Adipose tissue (tissue), 3 donors: ENCODE measurements at regions not wholly inside any gene's neighbourhood (a gene's known extent, or its start where the extent isn't known, plus 50 kb on each side); places are given as distances from the start of the nearest gene placed in this dataset.

Experiments
- H3K27ac ChIP-seq: one replicate; pipeline ENCODE4 v1.5.1; 2013; ENCODE audit warnings: low read depth, low read length
- WGBS, 3 donors: extraction: QIAGEN DNeasy Blood & Tissue Kit; methylation state at CpG; one replicate each; pipeline ENCODE4 v1.1.7; 2013; 5-methylcytosine and 5-hydroxymethylcytosine counted together
- donor health status: healthy with polysubstance abuse.
- donor health status: Bipolar disorder and iron deficiency.
- donor health status: healthy.

- WGBS, 3 donors, result 14 to 69% (median 55%) methylated on average over 5 of the region's 5 CpGs
- H3K27ac ChIP-seq, result no peak overlapping the region
Measured at GRCh38 chr1:208298593-208299269, 54.5 kb upstream of the PLXNA2 start.

- H3K27ac ChIP-seq, result no peak overlapping the region
- WGBS, 3 donors, result 79 to 85% (median 84%) methylated on average over 7 of the region's 7 CpGs
Measured at GRCh38 chr1:208300084-208300770, 56.0 kb upstream of the PLXNA2 start.

GRCh38 chr1:208302699-208303238 is 58.6 kb upstream of the PLXNA2 start:
- H3K27ac ChIP-seq, result no peak overlapping the region
- 90 to 95% (median 94%) methylated on average over 4 of the region's 4 CpGs for WGBS, 3 donors

DNA sequence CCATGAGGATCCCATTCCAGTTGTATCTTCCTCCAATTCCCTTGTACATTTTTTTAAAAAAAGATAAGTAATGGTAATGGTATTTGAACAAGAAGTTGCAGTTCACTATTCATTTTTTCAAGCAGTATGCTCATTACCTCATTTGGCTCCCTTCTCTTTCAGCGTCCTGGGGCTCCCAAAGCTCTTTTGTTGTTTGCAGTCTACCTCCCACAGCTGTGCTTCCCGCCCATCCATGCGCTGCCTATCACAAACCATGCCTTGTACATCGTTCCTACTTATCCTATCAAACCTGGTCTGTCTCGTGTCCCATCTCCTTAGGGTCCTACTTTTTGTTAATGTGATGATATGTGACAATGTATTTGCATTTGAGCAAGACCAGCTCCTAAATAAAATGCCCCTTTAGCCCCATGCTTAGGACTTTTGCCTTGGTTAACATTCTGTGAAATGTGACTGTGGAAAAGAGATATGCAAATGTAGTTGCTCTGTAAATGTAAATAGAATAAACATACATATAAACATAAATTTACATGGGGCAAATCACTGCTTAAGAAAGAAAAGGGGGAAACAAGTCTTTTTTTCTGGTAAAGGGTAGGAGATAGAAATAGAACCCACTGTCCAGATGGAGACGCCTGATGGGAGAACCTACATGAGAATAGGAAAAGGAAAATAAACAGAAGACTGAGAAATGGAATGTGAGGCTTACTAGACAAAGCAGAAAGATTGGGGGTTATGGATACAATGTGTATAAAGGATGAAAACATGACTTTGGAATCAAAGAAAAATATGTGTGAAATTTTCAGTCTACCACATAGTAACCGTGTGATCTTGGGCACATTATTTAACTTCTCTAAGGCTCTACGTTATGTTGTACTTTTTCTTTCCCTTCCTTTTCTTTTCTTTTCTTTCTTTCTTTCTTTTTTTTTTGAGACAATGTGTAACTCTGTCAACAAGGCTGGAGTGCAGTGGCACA is 59.8 kb upstream of the PLXNA2 start:
- H3K27ac ChIP-seq, result no peak overlapping the region
- WGBS, 3 donors, result 70 to 75% (median 73%) methylated on average over 8 of the region's 8 CpGs

DNA sequence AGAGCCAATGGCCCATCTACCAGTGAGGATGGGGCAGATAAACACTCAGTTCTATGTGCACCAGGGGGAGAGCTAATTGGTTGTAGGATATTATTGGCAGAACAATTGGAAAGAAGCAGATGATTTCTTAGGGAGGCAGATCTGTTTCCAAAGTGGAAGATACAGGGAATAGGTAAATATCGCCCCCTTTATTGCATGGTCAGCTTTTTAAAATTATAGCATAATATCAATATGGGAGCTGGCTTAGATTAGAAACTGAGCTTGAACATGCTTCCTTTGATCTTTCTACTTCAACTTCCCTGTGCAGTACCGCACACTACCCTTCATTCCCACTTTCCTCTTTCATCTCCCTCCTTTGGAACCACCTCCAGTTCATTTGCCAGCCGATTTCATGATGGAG is 64.0 kb upstream of the PLXNA2 start:
- 74 to 85% (median 74%) methylated on average over 3 of the region's 3 CpGs for WGBS, 3 donors

GRCh38 chr1:208309771-208310170 is 65.6 kb upstream of the PLXNA2 start:
- H3K27ac ChIP-seq, result no peak overlapping the region
- WGBS, 3 donors, result 72 to 75% (median 74%) methylated on average over 7 of the region's 7 CpGs

More for the DNA sequence above, 64.0 kb upstream of the PLXNA2 start:
- no peak overlapping the region for H3K27ac ChIP-seq

DNA sequence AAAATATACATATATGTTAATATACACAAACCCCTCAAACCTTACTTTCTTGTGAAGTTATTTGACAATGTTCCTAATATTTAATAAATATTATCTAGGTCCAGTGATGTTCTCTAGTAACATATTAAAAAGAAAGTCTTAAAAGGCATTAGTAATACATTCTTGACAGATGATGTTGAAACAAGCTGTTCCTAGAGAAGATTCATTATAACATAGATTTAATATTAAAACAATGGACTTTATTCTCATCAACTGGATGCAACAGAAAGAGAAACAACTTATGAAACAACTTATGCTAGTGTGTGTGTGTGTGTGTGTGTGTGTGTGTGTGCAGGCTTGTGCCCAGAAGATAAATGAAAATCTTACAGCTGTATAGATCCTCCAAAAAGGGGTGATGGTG is 68.5 kb upstream of the PLXNA2 start:
- H3K27ac ChIP-seq, result no peak overlapping the region

DNA sequence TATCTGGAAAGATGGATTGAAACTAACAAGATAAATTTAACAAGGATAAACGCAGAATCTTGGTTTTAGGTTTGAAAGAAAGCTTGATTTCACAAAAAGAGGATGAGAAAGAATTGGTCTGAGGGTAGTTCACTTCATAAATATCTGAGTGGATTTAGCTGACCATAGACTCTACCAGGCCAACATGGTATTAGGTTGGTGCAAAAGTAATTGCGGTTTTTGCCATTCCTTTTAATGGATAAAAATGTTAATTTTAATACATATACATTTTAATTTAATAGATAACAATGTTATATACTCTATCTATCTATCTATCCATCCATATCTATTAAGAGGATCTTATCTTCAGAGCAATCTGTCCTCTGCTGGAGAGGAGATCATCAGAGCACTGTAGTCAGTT is 70.2 kb upstream of the PLXNA2 start:
- 80 to 82% (median 81%) methylated on average over 2 of the region's 2 CpGs for WGBS, 3 donors

DNA sequence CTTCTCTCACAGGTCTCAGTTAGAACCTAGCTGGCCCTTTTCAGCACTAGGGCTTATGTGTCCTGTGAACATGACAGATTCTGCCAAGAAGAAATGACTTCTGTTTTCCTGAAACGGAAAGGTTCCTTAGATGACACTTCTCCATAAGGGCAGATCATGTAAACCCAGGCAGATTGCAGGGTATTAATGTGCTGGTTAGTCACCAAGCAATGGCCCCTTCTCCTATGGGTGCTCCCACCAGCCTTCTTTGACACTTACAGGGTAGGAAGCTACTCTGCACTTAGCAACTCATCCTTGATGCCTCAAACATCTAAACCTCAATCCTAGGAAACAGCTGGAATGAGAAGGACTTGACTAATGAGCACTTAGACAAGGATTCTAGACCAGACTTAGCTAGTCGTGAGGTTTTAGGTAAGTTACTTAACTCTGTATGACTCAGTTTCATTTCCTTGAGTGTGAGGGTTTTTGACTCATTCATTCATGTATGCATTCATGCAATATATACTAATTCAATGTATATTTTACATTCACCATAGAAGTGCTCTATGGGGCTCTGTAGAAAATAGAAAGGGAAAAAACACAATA is 74.1 kb upstream of the PLXNA2 start:
- no peak overlapping the region for H3K27ac ChIP-seq
- WGBS, 3 donors, result 76 to 89% (median 83%) methylated on average over 2 of the region's 2 CpGs

More for the DNA sequence above, 70.2 kb upstream of the PLXNA2 start:
- H3K27ac ChIP-seq, result no peak overlapping the region

DNA sequence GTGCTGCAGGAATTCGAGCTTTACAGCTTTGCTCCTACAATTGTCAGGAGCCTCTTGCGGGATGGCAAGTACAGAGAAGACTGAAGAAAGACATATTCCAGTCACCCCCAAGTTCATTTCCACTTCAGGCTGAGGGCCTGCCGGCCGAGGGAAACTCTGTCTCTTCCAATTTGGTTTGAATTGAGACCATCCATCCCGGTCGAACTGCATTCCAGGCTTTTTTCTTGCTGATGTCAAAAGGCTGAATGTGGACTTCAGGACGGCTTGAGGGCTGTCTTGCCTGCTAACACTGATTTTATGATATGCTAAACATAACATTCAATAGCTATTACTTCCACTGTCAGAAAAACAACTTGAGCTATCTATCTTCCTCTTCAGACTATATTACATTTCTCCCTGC is 79.8 kb upstream of the PLXNA2 start:
- WGBS, 3 donors, result 45 to 76% (median 74%) methylated on average over 7 of the region's 7 CpGs
- no peak overlapping the region for H3K27ac ChIP-seq

GRCh38 chr1:208326033-208326432 is 81.8 kb upstream of the PLXNA2 start:
- 33 to 61% (median 37%) methylated on average over 1 of the region's 1 CpG for WGBS, 3 donors
- H3K27ac ChIP-seq, result no peak overlapping the region

DNA sequence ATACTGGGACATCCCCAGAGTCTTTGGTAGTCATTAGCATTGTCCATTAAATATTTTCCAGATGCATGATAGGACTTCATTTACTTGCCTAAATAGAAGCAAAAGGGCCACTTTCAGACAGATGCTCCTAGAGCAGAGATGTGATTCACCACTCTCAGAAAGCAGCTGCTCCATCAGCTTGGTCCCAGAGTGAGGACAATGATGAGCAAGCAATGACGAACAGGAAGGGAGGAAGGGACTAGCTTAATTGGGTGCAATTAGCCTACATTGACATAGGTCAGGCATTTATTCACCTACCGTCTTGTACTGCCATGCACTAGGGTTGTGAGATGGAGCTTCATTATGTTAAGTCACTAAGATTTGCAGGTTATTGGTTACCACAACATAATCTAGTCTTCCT is 85.1 kb upstream of the PLXNA2 start:
- 75 to 91% (median 87%) methylated on average over 2 of the region's 2 CpGs for WGBS, 3 donors
- H3K27ac ChIP-seq, result no peak overlapping the region

DNA sequence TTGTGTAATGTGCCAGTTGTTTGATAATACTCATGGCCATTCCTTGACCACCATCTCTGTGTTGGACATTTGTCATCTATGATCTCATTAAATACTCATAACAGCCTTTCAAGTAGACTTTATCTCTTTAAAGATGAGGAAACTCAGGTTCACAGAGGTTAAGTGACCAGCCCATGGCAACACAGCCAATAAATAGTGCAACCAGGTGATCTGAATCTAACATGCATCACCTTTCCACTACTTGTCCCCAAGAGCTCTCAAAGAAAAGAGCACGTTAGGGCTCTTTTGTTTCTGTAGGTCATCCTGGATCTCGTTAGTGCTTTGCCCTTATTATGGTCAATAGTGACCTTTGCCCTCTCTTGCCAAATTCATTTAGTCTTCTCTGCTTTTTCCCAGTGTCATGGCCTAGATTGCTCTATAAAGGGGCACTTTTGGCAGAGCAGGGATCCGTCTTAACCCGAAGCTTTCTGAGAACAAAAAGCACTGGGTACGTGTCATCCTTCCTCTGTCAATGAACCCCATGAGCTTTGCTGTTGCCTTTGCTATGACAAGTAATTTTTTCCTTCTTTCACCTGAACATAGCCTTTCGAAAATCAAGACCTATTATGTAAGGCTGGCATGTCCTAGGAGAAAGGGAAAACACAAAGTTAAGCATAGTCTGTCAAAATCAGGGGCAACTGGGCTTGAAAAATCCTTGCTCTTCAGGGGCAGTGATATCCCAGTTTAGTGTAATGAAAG is 88.0 kb upstream of the PLXNA2 start:
- no peak overlapping the region for H3K27ac ChIP-seq
- WGBS, 3 donors, result 80 to 89% (median 88%) methylated on average over 6 of the region's 6 CpGs

DNA sequence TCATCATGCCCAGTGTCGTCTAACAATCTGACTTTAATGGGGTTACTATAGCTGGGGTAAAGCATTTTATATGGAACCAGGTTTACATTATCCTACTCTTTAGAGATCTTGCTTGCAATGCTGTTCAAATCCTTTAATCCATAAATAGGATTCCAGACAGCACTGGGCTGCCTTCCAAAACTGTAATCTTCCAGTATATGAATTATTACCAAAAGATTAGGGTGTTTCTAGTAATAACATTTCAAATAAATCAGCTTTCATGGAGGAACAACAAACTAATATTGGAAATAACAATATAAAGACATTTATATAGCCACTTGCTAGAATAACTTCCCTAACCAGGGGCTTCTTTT is 88.6 kb upstream of the PLXNA2 start:
- 55 to 60% (median 55%) methylated on average over 1 of the region's 1 CpG for WGBS, 3 donors
- no peak overlapping the region for H3K27ac ChIP-seq

DNA sequence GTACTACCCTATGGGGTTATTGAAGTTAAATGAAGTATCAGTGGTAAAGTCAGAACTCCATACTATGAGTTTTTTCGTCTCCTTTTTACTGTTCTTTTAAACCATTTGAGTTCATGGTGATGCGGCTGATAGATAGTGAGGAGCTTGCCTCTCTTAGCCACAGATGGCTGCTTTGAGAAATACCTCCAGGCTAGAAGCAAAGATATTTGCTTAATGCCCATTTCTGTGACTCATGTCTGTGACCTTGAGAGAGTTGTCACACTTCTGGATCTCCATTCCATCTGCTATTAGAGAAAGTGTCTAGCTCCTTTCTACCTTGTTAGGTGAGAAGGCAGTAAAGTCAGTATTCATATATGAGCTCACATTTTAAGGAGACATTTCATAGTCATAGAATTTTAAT is 89.5 kb upstream of the PLXNA2 start:
- 75 to 92% (median 92%) methylated on average over 2 of the region's 2 CpGs for WGBS, 3 donors
- H3K27ac ChIP-seq, result no peak overlapping the region

DNA sequence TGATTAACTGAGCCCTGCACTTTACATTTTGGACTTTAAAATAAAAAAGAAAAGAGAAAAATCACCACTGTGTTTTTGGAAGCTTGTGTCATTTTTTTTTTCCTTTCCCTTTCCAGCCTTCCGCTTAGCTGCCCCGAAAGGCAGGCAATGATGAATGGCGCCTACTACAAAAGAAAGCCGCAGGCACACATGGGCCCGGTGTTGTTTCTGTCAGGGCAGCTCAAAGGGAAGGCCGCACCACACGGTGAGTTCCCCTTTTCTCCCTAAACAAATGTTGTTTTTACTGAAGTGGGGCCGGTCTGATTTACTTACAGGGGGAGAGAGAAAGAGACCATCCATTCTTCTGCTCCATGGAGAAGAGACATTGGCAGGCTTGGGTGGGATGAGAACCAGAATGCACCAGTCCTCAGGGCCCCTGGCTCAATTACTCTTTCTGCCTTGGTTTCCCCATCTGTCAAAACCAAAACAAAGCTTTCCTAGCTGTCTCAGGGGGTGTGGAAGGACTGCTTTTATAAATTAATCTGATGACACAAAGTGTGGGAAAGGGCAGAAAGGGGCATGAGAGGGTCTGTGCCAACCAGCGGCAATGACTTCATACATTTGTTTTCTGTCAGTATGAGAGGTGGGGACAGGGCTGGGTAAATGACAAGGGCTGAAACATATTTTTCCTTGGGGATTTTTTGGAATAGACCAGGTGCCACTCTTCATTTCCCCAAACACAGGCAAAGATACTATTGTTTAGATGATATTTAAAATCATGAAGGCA is 91.4 kb upstream of the PLXNA2 start:
- H3K27ac ChIP-seq, result no peak overlapping the region
- 57 to 73% (median 70%) methylated on average over 9 of the region's 9 CpGs for WGBS, 3 donors

DNA sequence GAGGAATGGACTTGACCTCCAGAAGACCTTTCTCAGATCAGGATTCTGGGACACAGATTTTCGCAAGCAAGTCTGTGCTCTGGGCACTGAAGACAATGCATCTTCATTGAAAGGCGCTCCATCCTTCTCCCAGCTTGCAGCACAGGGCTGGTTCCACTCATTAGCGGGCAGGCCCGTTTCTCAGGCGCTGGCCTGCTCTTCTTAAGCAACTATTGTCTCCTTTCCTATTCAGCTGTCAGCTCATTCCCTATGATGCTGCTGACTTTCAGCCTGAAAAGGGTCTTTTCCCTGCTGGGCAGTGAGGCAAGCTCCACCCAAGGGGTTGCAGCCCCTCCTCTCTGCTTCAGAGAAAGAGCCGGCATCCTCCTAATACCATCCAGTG is 91.9 kb upstream of the PLXNA2 start:
- WGBS, 3 donors, result 86 to 92% (median 88%) methylated on average over 6 of the region's 6 CpGs
- H3K27ac ChIP-seq, result no peak overlapping the region
